SU-DHL-6 (cell line): ENCODE measurements at regions not wholly inside any gene's neighbourhood (a gene's known extent, or its start where the extent isn't known, plus 50 kb on each side); places are given as distances from the start of the nearest gene placed in this dataset.

Experiments used
- H2AFZ ChIP-seq: fragments of 200-600 bp; sonication (generic); 2 replicates; pipeline ENCODE4 v1.6.1; 2014; ENCODE audit warnings: low read depth, mild to moderate bottlenecking, moderate library complexity, mixed read lengths, antibody characterized with exemption, low read length; ENCODE audit not compliant: severe bottlenecking
- H3F3A ChIP-seq: fragments of 200-600 bp; shearing (Covaris generic); 2 replicates; pipeline ENCODE4 v1.6.0; 2016; ENCODE audit warnings: antibody characterized with exemption, mild to moderate bottlenecking; ENCODE audit not compliant: insufficient read depth
- H3K27ac ChIP-seq: fragments of 200-600 bp; sonication (generic); 2 replicates; pipeline ENCODE4 v1.5.1; 2016; ENCODE audit warnings: low read depth, mild to moderate bottlenecking, low read length, moderate library complexity, mixed read lengths
- H3K27me3 ChIP-seq: fragments of 200-600 bp; sonication (generic), shearing (Covaris generic); 2 replicates; pipeline ENCODE4 v1.6.0; 2014; ENCODE audit warnings: mild to moderate bottlenecking, low read length
- H3K36me3 ChIP-seq: fragments of 200-600 bp; sonication (generic); 2 replicates; pipeline ENCODE4 v1.6.1; 2014; ENCODE audit warnings: mild to moderate bottlenecking, low read length, mixed read lengths
- H3K4me2 ChIP-seq: fragments of 300-600, 200-600 bp; shearing (Covaris generic), sonication (generic); 2 replicates; pipeline ENCODE4 v1.6.0; 2014; ENCODE audit warnings: low read length, low read depth, mild to moderate bottlenecking; ENCODE audit not compliant: poor library complexity, severe bottlenecking
- H3K4me3 ChIP-seq: fragments of 200-600 bp; sonication (generic); 2 replicates; pipeline ENCODE4 v1.5.1; 2014; ENCODE audit warnings: antibody characterized with exemption, low read length, mild to moderate bottlenecking, mixed read lengths; ENCODE audit not compliant: insufficient read depth, poor library complexity, severe bottlenecking
- H3K79me2 ChIP-seq: fragments of 200-600 bp; sonication (generic); 2 replicates; pipeline ENCODE4 v1.6.1; 2014; ENCODE audit warnings: mild to moderate bottlenecking, low read length, moderate library complexity; ENCODE audit not compliant: insufficient read depth
- H3K9ac ChIP-seq: fragments of 200-600 bp; sonication (generic); 2 replicates; pipeline ENCODE4 v1.7.0; 2014; ENCODE audit warnings: mild to moderate bottlenecking, low read length
- H3K9me2 ChIP-seq: fragments of 200-600 bp; sonication (generic); replicated peaks from 2 replicates; pipeline ENCODE4 v1.6.1; 2014; ENCODE audit warnings: low read length; ENCODE audit not compliant: insufficient read depth
- H3K9me3 ChIP-seq: fragments of 200-600 bp; sonication (generic); 2 replicates; pipeline ENCODE4 v1.6.1; 2014; ENCODE audit warnings: low read length, mixed read lengths; ENCODE audit not compliant: insufficient read depth
- H4K20me1 ChIP-seq: fragments of 200-600 bp; sonication (generic); 2 replicates; pipeline ENCODE4 v1.6.1; 2014; ENCODE audit warnings: low read depth, mild to moderate bottlenecking, antibody characterized with exemption, low read length, moderate library complexity, mixed read lengths
- EZH2phosphoT487 ChIP-seq: fragments of 200-600 bp; sonication (generic), shearing (Covaris generic); conservative IDR thresholded peaks from 2 replicates; pipeline ENCODE4 v1.6.1; 2018; ENCODE audit warnings: mild to moderate bottlenecking, antibody characterized with exemption, low read length, moderate library complexity, mixed read lengths
- TF ChIP-seq, protein P1 (sequence below): fragments of 200-600 bp; sonication (generic); IDR thresholded peaks from one replicate; pipeline ENCODE4 v1.5.1; 2017; ENCODE audit warnings: antibody characterized with exemption, mild to moderate bottlenecking, low read length, moderate library complexity; ENCODE audit not compliant: insufficient read depth, poor library complexity, severe bottlenecking

DNA sequence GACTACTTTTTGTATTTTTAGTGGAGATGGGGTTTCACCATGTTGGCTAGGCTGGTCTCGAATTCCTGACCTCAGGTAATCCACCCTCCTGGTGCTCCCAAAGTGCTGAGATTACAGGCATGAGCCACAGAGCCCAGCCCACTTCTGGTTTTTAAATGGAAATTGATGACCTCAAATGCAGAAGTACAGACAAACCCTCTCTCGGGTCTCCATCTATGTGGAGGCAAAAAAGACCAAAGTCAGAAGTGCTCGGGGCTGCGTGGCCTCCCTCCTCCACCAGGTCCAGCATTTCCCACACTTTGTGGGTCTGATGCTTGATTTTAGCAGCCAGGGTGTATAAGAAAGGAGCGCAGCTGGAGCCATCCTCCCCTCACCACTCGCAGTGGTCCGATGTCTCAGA is 187.3 kb upstream of the AUTS2 start:
- TF ChIP-seq EZH2phosphoT487 = no peak
- no peak overlapping the region for H2AFZ ChIP-seq
- H3K9ac ChIP-seq = no peak overlapping the region
- H3K9me3 ChIP-seq = no peaks in the 10 kb centered on the region
- H3K4me2 ChIP-seq = no peak overlapping the region
- no peaks in the 10 kb centered on the region for H3K27me3 ChIP-seq
- no peaks in the 10 kb centered on the region for H3K36me3 ChIP-seq
- H3K9me2 ChIP-seq = no peaks in the 10 kb centered on the region
- H3K27ac ChIP-seq = no peak overlapping the region
- H3F3A ChIP-seq = no peaks in the 10 kb centered on the region
- H3K4me3 ChIP-seq = no peak overlapping the region
- no peaks in the 10 kb centered on the region for H3K79me2 ChIP-seq
- no peaks in the 10 kb centered on the region for H4K20me1 ChIP-seq

DNA sequence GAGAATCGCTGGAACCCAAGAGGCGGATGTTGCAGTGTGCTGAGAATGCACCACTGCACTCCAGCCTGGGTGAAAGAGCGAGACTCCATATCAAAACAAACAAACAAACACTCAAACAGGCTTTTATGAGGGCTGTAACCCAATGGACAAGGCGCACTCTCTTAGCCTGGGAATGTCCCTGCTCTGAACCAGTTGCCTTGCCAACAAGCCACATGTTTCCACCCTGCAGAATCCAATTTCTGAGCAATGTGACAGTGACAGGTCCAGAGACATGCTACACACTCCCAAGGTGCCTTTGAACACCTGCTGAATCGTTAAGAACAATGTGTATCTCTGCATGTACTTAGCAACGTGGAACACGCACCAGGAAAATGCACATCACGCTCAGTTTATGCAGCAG is 186.8 kb upstream of the AUTS2 start:
- no peaks in the 10 kb centered on the region for H3K27me3 ChIP-seq
- no peaks in the 10 kb centered on the region for H3K36me3 ChIP-seq
- H3K79me2 ChIP-seq = no peaks in the 10 kb centered on the region
- no peak overlapping the region for H3K4me3 ChIP-seq
- no peak overlapping the region for H3K4me2 ChIP-seq
- TF ChIP-seq, protein P1, sequence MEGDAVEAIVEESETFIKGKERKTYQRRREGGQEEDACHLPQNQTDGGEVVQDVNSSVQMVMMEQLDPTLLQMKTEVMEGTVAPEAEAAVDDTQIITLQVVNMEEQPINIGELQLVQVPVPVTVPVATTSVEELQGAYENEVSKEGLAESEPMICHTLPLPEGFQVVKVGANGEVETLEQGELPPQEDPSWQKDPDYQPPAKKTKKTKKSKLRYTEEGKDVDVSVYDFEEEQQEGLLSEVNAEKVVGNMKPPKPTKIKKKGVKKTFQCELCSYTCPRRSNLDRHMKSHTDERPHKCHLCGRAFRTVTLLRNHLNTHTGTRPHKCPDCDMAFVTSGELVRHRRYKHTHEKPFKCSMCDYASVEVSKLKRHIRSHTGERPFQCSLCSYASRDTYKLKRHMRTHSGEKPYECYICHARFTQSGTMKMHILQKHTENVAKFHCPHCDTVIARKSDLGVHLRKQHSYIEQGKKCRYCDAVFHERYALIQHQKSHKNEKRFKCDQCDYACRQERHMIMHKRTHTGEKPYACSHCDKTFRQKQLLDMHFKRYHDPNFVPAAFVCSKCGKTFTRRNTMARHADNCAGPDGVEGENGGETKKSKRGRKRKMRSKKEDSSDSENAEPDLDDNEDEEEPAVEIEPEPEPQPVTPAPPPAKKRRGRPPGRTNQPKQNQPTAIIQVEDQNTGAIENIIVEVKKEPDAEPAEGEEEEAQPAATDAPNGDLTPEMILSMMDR = no peak
- TF ChIP-seq EZH2phosphoT487 = no peak
- H3K9ac ChIP-seq = no peak overlapping the region
- H3K9me3 ChIP-seq = no peaks in the 10 kb centered on the region
- no peaks in the 10 kb centered on the region for H4K20me1 ChIP-seq
- H3F3A ChIP-seq = no peaks in the 10 kb centered on the region
- no peak overlapping the region for H3K27ac ChIP-seq
- no peaks in the 10 kb centered on the region for H3K9me2 ChIP-seq
- no peak overlapping the region for H2AFZ ChIP-seq

DNA sequence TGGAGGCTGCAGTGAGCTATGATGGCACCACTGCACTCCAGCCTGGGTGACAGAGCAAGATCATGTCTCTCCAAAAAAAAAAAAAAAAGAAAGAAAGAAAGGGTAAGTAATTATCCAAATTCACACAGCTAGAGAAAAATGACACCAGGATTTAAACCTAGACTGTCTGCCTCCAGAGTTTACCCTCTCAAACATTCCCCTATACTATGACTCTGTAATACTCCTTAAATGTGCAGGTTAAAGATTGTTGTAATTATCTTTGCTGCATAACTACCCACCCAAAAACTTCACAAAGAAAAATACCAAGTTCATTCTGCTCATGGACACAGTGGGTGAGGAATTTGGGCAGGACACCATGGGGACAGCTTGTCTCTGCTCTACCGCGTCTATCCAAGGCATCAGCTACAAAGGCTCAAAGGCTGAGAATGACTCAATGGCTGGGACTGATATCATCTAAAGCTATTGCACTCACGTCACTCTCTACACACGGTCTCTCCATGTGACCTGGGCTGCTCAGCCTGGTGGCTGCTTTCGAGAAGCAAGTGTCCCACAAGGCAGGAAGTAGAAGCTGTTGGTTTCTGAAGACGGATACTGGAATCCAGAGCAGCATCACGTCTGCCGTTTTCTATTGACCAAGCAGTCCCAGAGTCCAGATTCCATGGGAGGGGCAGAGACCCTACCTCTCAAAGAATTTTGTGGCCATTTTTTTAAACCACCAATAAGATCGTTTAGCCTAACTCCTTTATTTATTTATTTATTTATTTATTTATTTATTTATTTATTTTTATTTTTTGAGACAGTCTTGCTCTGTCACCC is 185.7 kb upstream of the AUTS2 start:
- Histone ChIP-seq H3K9me3 (peaks cover 5% of the 10 kb centered on the region; the same call in 1 of the 2 replicates), H3K79me2 (no peaks in the 10 kb centered on the region), H3K4me3 (no peak overlapping the region), H3K9me2 (no peaks in the 10 kb centered on the region), H2AFZ (no peak overlapping the region), H3F3A (no peaks in the 10 kb centered on the region), H3K9ac (no peak overlapping the region), H3K27me3 (no peaks in the 10 kb centered on the region), H3K36me3 (no peaks in the 10 kb centered on the region), H4K20me1 (no peaks in the 10 kb centered on the region), H3K27ac (no peak overlapping the region), H3K4me2 (no peak overlapping the region)
- TF ChIP-seq, protein P1 = no peak
- TF ChIP-seq EZH2phosphoT487 = no peak

DNA sequence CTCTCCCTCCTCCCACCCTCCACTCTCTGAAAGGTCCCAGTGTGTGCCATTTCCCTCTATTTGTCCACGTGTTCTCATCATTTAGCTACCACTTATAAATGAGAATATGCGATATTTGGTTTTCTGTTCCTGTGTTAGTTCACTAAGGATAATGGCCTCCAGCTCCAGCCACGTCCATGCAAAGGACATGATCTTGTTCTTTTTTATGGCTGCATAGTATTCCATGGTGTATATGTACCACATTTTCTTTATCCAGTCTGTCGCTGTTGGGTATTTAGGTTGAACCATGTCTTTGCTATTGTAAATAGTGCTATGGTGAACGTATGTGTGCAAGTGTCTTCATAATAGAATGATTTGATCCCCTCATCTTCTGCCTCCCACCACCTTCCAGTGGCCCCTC is 183.7 kb upstream of the AUTS2 start:
- no peaks in the 10 kb centered on the region for H4K20me1 ChIP-seq
- no peaks in the 10 kb centered on the region for H3K27me3 ChIP-seq
- H2AFZ ChIP-seq = no peak overlapping the region
- H3K9ac ChIP-seq = no peak overlapping the region
- no peak for TF ChIP-seq EZH2phosphoT487
- TF ChIP-seq, protein P1 = no peak
- H3K79me2 ChIP-seq = no peaks in the 10 kb centered on the region
- no peak overlapping the region for H3K4me3 ChIP-seq
- H3K4me2 ChIP-seq = no peak overlapping the region
- no peaks in the 10 kb centered on the region for H3K9me2 ChIP-seq
- H3F3A ChIP-seq = no peaks in the 10 kb centered on the region
- no peaks in the 10 kb centered on the region for H3K36me3 ChIP-seq
- H3K27ac ChIP-seq = no peak overlapping the region
- H3K9me3 ChIP-seq = peaks cover 5% of the 10 kb centered on the region; the same call in 1 of the 2 replicates
